GM13977 (cell line): ENCODE measurements at regions not wholly inside any gene's neighbourhood (a gene's known extent, or its start where the extent isn't known, plus 50 kb on each side); places are given as distances from the start of the nearest gene placed in this dataset.

ENCODE experiments used
- DNase-seq: peaks from one replicate; pipeline ENCODE4 v3.0.0; 2012; ENCODE audit warnings: low spot score
- in situ Hi-C: fragments of 300-500 bp; cut with MboI; formaldehyde crosslinking; loops from one replicate; pipeline ENCODE4 v1.12.0; 2022; ENCODE audit warnings: low sequenced_read_pairs, low pct_unique_long_range_greater_than_20kb, mixed read lengths, inconsistent platforms; ENCODE audit not compliant: unreplicated experiment
- TF ChIP-seq, protein P1 (sequence below): IDR thresholded peaks from 2 replicates; pipeline ENCODE4 v1.5.1; 2012; ENCODE audit warnings: mild to moderate bottlenecking, control low read depth; ENCODE audit not compliant: insufficient read depth; ENCODE audit errors: extremely low read depth, missing control alignments

DNA sequence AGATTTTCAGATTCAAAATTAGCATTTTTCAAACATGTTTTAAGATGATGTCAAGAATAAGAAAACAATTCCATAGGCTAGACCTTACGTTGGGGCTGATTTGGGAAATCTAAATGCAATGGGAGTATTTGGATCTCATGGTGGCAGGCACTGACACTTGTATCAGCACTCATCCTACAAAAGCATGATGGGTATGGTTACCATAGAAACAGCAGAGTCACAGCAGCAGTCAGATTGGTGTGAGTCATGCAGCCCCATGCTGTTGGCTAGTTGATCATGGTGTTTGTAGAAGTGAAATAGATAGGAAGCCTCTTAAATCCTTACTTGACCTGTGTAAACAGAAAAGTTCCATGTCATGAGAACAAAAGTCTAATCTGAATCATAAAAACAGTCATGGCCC, 1637.3 kb upstream of the PABPC4L start:
- DNase-seq = no peak
- TF ChIP-seq, protein P1, sequence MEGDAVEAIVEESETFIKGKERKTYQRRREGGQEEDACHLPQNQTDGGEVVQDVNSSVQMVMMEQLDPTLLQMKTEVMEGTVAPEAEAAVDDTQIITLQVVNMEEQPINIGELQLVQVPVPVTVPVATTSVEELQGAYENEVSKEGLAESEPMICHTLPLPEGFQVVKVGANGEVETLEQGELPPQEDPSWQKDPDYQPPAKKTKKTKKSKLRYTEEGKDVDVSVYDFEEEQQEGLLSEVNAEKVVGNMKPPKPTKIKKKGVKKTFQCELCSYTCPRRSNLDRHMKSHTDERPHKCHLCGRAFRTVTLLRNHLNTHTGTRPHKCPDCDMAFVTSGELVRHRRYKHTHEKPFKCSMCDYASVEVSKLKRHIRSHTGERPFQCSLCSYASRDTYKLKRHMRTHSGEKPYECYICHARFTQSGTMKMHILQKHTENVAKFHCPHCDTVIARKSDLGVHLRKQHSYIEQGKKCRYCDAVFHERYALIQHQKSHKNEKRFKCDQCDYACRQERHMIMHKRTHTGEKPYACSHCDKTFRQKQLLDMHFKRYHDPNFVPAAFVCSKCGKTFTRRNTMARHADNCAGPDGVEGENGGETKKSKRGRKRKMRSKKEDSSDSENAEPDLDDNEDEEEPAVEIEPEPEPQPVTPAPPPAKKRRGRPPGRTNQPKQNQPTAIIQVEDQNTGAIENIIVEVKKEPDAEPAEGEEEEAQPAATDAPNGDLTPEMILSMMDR = no peak
- in situ Hi-C loops = no loop called here

DNA sequence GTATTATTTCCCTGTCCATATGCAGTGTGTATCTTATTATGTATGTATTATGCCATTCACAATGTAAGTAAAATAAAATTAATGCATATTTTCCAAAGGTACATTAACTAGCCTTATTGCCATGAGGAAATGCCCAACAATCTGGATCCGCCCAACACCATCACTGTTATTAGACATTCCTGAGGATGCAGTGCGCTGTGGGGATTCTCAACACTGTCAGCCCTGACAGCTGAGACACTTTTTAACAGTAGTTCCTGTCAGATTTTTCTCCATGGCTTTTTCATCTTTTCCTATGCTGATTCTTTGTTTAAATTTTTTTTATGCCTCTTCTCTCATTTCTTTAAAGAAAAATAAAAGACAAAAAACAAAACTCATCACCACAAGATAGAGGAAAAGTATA, 1632.9 kb upstream of the PABPC4L start:
- in situ Hi-C loops = no loop called here
- TF ChIP-seq, protein P1 = no peak
- DNase-seq = no peak

DNA sequence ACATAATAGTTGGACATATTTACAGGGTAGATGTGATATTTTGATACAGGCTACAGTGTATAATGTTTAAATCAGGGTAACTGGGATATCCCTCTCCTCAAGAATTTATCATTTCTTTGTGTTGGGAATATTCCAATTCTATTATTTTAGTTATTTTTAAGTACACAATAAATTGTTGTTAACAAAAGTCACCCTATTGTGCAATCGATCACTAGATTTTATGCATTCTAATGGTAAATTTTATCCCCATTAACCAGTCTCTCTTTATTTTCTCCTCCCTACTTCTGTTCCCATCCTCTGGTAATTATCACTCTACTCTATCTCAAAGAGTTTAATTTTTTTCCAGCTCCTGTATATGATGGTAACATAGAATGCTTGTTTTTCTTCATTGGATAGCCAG, 1631.9 kb upstream of the PABPC4L start:
- DNase-seq = no peak
- in situ Hi-C loops = no loop called here
- TF ChIP-seq, protein P1 = no peak

DNA sequence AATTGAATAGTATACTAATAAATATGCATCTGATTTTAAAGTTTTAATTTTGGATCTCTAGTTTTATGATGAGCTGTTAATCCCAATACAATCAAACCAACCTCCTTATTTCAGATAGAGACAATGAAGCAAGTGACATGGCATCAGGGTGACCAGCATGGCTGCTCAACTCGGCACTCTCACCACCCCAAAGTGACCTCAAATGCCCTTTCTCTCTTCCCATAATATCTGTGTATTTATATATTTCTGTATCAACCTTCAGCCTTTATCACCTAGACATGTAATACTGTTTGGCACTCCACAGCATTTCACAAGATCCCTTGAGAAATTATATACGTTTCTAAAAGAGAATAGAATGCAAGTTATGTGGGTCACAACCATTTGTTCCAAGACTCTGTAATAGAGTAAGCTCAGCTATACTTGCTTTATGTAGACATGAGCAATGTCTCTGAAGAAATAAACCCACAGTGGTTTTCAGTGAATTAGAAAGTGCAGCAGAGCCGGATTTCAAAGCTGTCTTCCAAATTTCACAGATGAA, 1623.2 kb upstream of the PABPC4L start:
- DNase-seq = no peak
- in situ Hi-C loops = no loop called here
- TF ChIP-seq, protein P1 = no peak

DNA sequence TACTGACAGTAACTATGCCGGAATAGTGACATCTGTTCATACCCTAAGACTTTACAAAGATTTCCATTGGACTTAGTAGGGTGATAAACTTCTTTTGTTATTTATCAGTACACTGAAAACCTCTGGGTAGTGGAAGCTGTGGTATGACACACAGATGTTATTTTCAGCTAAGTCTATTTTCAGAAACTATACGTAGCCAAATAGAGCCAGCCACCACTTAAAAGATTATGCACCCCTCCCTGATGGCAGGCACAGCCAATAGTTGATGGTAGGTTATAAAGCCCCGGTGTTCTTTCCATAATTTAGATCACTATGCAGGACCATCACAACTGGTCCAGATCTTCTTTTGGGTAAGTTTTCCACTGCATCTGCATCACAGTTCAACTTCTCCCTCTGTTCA, 1603.2 kb upstream of the PABPC4L start:
- DNase-seq = no peak
- in situ Hi-C loops = no loop called here
- TF ChIP-seq, protein P1 = no peak

DNA sequence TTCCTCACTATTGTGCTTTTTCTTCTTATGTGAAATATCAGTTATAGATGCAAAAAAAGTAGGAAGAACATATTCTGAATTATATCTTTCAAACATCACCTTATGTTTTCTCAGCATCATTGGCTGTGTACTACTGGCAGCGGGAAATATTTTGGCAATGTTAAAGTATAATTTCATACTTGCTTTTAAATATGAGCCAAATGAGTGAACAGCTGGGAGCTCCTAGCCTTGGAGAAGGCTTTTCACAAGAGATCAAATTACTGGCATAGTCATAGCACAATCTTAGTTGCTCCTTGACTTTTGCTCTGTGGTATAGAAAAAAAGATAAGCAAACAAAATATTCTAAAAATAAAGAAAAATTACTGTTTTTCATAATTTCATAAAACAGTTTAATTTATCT, 1575.8 kb upstream of the PABPC4L start:
- TF ChIP-seq, protein P1 = no peak
- no peak for DNase-seq
- in situ Hi-C loops = no loop called here

DNA sequence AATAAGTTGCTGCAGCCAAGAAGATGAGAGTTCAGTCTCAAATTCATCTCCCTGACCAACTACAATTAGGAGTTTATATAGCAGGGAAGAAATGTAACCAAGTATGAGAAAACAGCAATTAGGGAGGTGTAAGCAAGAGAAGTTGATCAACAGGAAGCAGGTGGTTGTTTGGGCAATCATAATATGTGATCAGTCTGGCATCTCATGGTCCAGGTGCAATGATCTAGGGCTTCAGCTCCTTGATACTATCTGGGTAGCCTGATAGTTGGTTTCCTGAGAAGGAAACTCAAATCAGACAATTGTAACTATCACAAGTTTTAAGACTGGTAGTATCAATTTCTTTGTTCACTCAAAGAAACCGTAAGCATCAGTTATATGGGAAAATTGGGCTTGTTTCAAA, 1574.3 kb upstream of the PABPC4L start:
- TF ChIP-seq, protein P1 = no peak
- in situ Hi-C loops = no loop called here
- no peak for DNase-seq
